ENCODE measurements at regions not wholly inside any gene's neighbourhood (a gene's known extent, or its start where the extent isn't known, plus 50 kb on each side); places are given as distances from the start of the nearest gene placed in this dataset.

DNA sequence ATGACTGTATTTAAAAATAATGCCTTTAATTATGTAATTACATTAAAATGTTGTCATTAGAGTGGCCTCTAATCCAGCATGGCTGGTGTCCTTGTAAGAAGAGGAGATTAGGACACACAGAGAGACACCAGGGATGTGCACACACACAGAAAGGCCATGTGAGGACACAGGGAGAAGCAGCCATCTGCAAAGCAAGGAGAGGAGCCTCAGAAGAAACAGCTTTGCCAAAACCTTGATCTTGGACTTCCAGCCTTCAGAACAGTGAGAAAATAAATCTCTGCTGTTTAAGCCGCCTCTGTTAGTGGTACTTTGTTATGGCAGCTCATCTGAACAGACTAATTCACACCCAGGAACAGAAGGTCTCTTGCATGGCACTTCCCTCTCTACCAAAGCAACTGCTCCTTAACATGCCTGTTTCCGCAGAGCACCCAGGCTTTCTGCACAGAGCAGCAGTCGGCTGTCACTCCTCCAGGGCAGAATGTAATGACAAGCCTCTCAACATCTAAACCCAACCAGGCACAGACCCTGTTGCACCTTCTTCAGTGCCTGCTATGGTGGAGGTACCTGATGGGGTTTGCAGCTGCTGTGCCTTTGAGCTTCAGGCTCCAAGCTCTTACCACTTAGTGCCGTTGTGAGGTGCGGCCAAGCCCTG is 377.7 kb downstream of the TDRD15 start:
- DNase-seq (ENCODE audit: low read depth in 2 of 2), result no peak

DNA sequence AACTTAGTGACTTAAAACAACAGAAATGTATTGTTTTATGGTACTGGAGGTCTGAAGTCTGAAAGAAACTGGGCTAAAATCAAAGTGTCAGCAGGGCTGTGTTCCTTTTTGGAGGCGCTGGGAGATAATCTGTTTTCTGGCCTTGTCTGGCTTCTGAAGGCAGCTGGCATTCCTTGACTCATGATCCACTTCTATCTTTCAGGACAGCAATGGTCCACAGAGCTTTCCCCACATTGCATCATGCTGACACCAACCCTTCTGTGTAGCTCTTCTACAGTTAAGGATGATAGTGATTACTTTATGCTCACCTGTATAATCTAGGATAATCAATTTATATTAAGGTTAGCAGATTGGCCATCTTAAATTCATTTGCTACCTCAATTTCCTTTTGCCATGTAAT is 392.1 kb downstream of the TDRD15 start:
- DNase-seq (ENCODE audit: low read depth in 2 of 2), result no peak

DNA sequence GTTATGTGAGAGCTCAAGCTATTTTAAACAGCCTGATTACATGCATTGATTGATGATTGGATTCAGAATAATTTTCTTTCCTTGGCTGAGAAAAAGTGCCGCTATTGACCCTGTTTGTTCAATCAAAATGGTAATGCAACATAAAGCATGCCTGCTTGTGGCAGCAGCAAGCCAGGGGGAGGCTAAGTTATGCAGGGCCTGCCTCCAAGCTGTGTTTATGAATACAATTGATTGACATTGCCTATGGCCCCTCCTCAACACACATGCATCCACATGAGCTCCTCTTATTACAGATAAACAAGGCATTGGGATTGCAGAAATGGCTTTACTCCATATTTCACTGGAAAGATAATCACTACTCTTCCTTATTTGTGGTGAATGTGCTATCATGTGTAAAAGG is 395.6 kb downstream of the TDRD15 start:
- DNase-seq (ENCODE audit: low read depth in 2 of 2), result no peak

DNA sequence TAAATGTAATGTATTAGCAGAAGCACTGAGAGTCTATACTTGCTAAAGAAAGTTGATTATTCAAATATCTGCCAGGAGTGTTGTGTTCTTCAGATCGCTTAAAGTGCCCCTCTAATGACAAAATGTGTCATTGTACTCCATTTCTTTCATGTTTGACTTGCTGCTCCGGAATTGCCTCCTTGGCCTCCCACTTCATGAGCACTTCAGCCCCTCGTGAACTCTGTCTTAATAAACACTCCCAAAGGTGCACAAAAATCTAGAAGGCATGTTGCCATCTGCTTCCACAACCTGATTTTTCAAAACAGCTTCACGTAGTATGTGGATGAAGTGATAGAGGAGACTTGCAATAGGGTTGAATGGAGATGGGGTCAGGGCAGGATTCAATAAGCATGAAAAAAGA is 396.1 kb downstream of the TDRD15 start:
- DNase-seq (ENCODE audit: low read depth in 2 of 2), result no peak

DNA sequence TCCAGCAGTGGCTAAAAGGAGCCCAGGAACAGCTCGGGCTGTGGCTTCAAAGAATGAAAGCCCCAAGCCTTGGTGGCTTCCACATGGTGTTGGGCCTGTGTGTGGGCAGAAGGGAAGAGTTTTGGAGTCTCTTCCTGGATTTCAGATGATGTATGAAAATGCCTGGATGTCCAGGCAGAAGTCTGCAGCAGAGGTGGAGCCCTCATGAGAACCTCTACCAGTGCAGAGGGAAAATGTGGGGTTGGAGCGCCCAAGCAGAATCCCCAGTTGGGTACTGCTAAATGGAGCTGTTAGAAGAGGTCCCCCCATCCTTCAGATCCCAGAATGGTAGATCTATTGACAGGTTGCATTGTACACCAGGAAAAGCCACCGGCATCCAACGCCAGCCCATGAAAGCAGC is 412.1 kb downstream of the TDRD15 start:
- no peak for DNase-seq (ENCODE audit: low read depth in 2 of 2)

DNA sequence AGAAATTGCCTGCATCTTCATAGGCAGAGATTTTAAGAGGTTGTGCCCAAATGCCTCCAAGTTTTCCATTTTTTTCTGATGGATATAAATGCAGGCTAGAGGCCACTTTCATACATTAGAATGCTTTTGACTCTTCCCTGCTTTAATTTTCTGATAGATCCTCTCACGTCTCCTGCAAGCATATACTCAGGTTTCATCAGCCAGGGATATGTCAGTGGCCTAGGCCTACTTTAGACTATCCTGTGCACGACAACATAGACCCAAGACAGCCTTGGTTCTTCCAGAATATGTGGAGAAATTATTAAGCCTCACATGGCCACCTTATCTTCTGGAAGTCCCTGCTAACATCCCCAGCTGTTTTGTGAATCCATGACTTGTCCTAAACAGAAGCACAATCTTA is 415.9 kb downstream of the TDRD15 start:
- DNase-seq (ENCODE audit: low read depth in 2 of 2), result no peak

DNA sequence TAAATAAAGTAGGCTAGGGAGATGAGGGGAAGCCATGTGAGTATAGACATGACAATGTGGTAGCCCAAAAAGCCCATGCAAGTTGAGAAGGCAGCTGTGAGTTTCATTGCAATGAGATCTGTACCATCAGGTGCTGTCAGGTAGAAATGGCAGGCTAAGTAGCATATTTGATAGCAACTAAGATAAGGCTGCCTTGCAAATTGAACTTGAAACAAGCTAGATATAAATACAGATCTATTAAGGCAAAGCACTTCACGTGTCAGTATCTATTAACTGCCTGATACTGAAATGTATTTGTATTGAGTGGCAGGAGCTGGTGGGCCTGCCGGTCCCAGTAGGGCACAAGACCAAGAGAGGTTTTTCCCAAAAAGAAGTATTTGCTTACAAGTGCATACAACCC is 419.9 kb downstream of the TDRD15 start:
- DNase-seq (ENCODE audit: low read depth in 2 of 2), result no peak

DNA sequence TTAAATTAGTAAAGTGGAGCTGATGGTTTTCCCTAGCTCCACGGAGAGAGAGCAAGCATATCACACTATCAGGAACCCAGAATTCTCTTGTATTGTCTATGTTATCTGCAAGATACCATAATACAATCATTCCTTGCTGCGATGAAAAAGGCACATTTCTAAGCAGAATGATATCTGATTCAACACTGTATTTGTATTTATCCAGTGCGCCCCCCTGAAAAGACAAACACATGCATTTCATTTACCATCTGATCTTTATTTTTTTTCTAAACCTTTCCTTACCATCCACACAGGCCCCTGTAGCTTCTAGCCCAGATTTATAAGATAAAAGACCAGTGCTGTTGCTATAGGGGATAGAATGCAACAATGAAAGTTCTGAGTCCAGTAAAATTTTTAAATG is 420.6 kb downstream of the TDRD15 start:
- no peak for DNase-seq (ENCODE audit: low read depth in 2 of 2)

DNA sequence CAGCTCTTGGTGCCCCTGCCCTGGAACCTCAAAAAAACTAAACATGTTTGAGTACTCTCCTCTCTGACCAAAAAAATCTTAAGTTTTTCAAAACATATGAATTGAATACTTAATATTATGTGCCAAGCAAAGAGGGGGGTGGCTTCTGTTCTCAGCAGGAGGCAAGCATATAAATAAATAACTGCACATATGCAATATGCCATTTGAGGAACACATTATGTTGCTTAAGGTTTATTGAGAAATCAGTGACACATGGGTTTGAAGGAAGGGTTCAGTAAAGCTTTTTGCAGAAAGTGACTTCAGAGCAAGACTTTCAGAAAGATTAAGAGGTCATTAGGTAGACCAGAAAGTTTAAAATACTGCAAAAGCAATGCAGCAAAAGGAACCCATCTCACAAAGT is 429.2 kb downstream of the TDRD15 start:
- no peak for DNase-seq (ENCODE audit: low read depth in 2 of 2)

DNA sequence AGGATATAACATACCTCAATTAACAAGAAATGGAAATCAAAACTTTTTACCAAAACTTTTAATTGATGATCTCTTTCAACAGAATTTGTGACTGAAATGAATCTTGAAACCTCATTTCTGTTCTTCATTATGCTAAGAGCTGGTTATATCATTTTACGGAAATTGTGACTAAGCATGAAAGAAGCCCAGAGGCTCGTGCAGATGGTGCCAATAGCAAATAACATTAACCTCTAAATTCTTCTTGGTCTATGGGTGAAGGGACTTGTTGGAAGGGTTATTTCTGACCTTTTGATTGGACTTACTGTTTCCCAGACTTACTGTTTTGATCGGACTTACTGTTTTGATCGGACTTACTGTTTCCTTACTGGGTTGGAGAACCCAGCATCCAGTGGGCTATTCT is 435.6 kb downstream of the TDRD15 start:
- no peak for DNase-seq (ENCODE audit: low read depth in 2 of 2)

DNA sequence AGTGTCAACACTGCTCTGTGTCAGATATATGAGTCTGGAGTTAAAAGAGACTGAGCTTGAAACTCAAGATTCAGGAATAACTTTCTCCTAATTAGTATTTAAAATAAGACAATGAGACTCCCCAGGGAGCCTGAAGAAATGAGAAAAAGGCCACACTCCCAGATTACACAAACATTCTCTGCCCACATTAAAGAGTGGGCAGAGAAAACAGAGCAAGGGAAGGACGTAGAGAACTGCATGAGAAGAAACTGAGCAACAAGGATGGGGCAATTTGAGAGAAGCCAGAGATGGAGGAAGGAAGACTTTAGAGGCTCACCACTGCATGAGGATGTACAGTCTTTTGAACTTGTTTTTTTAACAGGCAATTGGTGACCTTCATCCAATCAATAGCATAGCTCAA is 438.2 kb downstream of the TDRD15 start:
- no peak for DNase-seq (ENCODE audit: low read depth in 2 of 2)

DNA sequence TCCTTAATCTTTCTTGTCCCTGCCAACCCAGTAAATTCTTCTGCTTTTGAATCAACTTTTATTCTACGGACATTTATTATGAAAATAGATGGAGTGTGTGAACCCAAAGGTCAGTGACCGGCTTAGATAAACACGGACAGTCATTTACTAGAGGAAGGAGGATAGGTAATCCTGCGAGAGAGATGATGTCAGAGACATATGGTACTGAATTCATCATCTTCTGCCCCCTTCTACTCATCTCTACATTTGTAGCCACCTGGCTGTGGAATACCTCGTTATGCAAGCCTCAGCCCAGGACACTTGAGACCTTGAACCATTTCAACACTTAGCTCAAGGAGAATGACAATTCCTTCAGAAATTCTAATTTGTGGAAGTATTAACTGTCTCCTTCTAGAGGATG is 443.6 kb downstream of the TDRD15 start:
- no peak for DNase-seq (ENCODE audit: low read depth in 2 of 2)

DNA sequence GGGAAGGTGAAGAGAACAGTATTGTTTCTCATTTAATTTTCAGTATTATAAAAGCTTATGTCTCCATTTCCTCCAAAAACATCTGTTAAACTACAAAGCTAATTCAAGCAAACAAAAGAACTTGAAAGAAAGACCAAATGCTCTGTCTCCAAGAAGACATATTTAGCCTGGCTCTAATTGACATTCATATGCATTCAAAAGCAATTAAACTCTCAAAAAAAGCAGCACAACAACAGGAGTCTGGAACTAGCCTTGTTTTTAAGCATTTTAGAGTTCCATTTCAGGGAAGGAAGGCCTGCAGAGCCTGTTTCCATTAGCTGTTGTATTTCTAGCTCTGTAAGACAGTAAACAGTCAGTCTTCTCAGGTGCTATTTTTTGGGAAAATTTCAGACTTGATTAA is 447.9 kb downstream of the TDRD15 start:
- DNase-seq (ENCODE audit: low read depth in 2 of 2), result no peak

DNA sequence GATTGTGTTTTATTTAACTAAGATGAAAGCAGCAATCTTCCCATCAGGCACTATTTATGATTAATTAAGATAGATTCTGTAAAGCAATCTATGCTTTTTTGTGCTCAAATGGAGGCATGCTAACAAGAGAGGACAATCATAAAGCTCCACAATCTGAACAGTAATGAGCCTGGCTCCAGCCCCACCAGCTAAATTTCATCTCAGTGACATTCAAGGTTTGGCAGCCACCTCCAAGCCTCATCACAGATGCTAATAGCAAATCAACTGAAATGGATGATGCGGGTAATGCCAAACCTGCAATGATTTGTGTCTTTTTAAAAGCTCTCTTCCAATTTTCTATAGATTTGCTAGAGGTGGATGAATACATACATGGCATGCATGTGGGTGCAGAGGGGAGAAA is 456.6 kb downstream of the TDRD15 start:
- no peak for DNase-seq (ENCODE audit: low read depth in 2 of 2)

DNA sequence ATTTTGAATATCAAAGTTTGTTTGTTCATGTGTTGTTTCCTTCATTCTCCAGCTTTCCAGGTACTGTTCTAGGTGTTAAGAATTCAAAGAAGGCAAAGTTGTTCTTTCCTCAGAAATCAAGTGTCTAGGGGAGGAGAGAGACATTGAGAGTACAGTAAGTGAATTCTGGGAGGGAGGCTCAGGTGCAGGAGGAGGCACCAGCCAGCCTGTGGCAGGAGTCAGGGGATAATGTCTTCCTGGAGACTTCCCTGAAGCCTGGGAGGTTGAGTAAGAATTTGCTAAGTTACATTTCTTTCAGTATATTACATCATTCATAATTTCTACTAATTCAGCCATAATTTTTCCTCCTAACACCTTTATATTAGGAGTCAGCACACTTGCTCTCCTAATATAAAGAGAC is 462.1 kb downstream of the TDRD15 start:
- DNase-seq (ENCODE audit: low read depth in 2 of 2), result no peak

DNA sequence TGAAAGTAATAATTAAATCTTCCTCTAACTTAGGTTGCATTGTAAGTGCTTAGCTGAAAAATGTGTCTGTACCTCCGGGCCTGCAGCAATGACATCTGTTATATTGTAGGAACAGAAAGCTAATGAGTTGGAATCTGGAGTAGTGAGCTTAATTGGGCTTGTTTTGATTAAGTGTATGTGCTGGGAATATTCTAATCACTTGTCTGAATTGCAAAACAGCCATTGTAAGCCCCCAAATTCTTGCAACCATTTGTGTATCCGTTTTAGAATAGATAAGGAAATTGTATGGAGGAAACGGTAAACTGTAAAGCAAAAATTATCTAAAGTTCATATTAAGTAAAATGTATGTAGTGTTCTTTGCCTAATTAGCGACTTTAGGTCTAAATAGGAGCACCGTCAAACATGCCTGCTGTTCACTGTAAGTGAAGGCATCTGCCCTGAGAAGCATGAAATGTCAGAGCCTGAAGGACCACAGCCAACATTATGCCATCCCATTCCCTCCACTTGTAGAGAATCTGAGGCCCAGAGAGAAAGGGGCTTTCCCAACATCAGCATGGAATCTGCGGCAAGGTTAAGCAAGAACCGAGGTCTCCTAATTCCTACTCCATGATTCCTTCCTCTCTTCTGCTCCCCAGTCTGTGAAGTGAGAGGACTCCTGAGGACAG is 466.4 kb downstream of the TDRD15 start:
- DNase-seq (ENCODE audit: low read depth in 2 of 2), result no peak

DNA sequence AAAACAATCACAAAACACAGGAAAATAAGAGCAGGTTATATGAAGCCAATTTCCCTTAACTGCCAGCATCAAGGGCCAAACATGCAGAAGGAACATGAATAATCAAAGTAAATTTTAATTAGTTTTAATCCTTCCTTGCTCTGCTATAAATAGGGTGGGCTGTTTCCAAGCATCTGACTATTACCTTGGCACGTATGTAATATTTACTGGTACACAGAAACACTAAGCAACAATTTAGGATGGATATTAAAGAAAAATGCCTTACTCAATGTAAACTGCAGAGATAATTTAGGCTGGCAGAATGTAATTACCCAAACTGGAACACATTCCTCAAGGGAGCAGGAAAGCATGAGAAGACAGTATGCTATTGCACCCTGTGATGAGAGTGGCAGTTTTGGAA is 468.2 kb downstream of the TDRD15 start:
- DNase-seq (ENCODE audit: low read depth in 2 of 2), result no peak

DNA sequence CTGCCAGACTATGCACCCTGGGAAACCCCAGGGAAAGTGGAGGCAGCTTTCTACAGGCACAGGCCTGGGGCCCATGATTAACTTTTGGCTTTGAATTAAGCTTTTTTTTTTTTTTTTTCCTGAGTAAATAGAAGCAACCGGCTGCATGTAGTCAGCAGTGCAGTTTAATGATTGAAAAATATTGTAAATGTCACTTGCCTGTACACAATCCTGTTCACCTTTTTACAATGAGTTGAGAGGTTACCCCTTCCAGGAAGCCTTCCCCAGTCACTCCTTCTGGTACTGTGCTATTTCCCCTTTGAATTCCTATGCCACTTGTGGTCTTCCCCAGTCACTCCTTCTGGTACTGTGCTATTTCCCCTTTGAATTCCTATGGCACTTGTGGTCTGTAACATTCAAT is 475.6 kb downstream of the TDRD15 start:
- DNase-seq (ENCODE audit: low read depth in 2 of 2), result no peak

DNA sequence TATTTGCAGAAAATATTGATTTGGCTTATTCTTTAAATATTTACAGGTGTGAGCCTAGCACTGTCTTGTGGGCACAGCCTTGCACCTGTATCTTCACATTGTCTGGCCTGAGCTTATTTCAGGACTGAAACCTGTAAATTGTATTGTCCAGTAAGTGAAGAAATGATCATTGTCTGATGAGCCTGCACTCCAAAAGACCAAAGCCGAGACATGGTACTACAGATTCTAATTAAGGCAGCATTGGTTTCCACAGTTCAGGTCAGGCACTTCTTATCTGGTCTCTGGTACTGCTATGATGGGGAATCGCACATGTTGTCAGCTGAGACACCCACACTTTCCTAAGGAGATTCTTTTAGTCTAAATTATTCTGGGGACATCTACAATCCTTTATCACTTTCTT is 479.0 kb downstream of the TDRD15 start:
- DNase-seq (ENCODE audit: low read depth in 2 of 2), result no peak

DNA sequence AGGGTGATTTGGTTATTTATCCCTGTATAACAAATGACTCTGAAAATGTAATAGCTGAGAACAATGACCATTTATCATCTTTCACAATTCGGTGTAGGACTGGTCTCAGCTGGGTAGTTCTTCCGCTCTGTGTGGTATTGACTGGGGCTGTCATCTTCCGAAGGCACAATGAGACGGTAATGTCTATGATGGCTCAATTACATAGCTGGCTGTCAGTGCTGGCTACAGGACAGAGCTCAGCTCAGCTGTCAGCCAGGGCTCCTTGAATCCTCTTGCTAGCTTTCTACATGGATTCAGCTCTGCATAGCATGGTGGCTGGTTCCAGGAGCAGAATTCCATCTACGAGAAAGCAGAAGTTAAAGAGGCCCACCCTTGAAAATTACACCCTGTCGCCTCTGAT is 483.8 kb downstream of the TDRD15 start:
- no peak for DNase-seq (ENCODE audit: low read depth in 2 of 2)

DNA sequence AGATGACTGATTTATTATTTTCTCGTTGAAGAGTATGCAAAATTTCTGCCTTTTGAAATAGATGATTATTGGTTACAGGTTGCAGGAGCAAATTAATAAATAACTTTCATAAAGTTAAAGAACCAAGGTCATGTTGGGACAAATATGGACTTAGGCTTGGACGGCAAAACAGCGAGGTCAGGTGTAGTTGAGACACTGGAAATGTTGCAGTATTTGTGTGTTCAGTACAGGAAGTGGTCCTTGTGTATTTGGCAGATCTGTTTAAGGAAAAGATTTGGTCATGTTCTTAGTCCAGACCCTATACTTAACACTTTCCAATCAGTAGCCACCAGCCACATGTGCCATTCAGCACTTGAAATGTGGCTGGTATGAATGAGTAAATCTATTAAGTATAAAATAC is 486.5 kb downstream of the TDRD15 start:
- no peak for DNase-seq (ENCODE audit: low read depth in 2 of 2)

DNA sequence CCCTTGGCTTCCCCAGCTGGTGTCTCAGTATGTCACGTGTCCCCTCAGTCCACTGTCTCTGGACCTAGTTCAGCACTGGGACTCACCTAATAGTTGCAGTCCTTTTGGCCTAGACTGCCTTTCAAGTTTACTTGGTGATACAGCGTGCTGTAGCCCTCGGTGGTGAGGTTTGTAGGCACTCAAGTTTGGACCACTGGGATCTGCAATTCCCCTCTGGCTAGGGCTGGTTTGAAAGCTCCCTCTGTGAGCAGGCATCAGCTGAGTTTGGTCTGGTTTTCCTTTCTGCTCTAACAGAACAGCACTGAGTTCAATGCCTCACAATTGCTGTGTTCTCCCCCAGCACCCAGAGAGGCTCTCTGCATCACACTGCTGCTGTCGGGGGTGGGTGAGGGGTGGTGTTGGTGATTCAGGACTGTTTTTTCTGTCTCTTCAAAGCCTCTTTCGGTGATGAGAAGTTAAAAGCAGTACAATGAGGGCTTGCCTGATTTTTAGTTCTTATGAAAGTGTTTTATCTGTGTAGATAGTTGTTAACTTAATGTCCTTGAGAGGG is 494.2 kb downstream of the TDRD15 start:
- no peak for DNase-seq (ENCODE audit: low read depth in 2 of 2)

DNA sequence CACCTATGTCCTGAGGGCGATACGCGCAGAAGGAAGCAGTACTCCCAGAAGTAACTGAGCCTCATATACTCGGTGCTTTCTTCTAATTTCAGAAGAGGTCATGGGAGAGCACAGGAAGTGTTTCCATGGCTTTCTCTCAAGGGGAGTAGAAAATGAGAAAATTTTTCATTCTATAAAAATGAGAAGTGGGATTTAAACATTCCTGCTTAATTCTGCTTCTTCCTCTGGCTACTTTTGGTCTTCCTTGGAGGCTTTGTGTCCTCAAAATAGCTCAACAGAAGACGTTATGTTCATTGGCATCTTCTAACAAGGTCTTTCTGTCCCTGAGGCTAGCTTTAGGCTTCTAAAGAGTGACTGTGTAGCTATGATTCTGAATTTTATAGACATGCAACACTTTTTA is 497.0 kb downstream of the TDRD15 start:
- no peak for DNase-seq (ENCODE audit: low read depth in 2 of 2)

DNA sequence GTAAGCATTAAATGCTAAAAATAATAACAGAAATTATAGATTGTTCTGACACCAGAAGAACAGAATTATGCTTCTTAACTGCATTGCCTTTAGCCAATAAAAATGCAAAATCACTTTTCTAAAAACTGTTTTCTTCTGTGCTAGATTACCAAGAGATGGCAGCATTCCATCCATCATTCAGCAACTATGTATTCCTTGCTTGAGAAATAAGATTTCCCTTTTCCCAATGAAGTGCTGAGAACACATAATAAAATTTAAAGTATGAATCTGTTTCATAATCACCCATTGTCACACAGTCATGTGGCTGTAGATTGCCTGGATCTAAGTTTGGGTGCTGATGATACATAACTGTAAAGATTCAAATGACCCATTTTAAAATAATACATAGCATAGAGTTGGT is 504.2 kb downstream of the TDRD15 start:
- DNase-seq (ENCODE audit: low read depth in 2 of 2), result no peak
